ENCODE measurements at regions not wholly inside any gene's neighbourhood (a gene's known extent, or its start where the extent isn't known, plus 50 kb on each side); places are given as distances from the start of the nearest gene placed in this dataset.

GRCh38 chr13:109906976-109907375 is 120.6 kb upstream of the IRS2 start:
- CTCF ChIA-PET: no interaction called here
- Histone ChIP-seq H3K9me3 (no peaks in the 10 kb centered on the region), H3K27me3 (ENCODE audit: insufficient read depth) (no peaks in the 10 kb centered on the region), H3K36me3 (replicated peaks in 1 of 2; ENCODE audit: control insufficient read depth in 1 of 2, insufficient read depth in 2 of 2, low read length in 1 of 2) (no peaks in the 10 kb centered on the region), H3K27ac (ENCODE audit: low read depth in 2 of 2, low read length in 1 of 2) (no peak overlapping the region), H3K9ac (no peak overlapping the region), H3F3A (replicated peaks; ENCODE audit: insufficient read depth) (no peaks in the 10 kb centered on the region), H3K4me1 (ENCODE audit: control insufficient read depth in 1 of 2, insufficient read depth in 2 of 2, low read depth in 1 of 2, low read length in 1 of 2) (peaks cover 0 to 3% of the 10 kb centered on the region in 2 experiments; a peak in 1 of 4 replicates), H4K20me1 (ENCODE audit: insufficient read depth) (no peaks in the 10 kb centered on the region), H3K4me2 (no peak overlapping the region), H2AFZ (ENCODE audit: low read depth) (no peak overlapping the region), H3K4me3 (ENCODE audit: low read depth in 2 of 2, low read length in 1 of 2) (no peak overlapping the region), H3K79me2 (ENCODE audit: insufficient read depth) (no peaks in the 10 kb centered on the region), H3K9me2 (no peaks in the 10 kb centered on the region)
- no peak for TF ChIP-seq EZH2phosphoT487 (IDR thresholded peaks at IDR 0.05; ENCODE audit: borderline replicate concordance, low read depth)
- no peak for TF ChIP-seq TAF1 (IDR thresholded peaks at IDR 0.05; ENCODE audit: borderline replicate concordance, low read depth, low read length)
- no peak for TF ChIP-seq CHD2 (IDR thresholded peaks at IDR 0.05; ENCODE audit: low read length, partially characterized antibody)
- TF ChIP-seq TCF12 (IDR thresholded peaks at IDR 0.05): no peak
- no peak for TF ChIP-seq JUND (IDR thresholded peaks at IDR 0.05)
- TF ChIP-seq RFX5 (IDR thresholded peaks at IDR 0.05; ENCODE audit: low read length): no peak
- no peak for TF ChIP-seq ZBTB33 (IDR thresholded peaks at IDR 0.05; ENCODE audit: borderline replicate concordance, low read depth)
- no peak for TF ChIP-seq GABPA (IDR thresholded peaks at IDR 0.05; ENCODE audit: low read depth)
- no peak for TF ChIP-seq EP300 (IDR thresholded peaks at IDR 0.05; ENCODE audit: borderline replicate concordance in 1 of 2, low read depth in 1 of 2, low read length in 1 of 2)
- no peak for TF ChIP-seq USF2 (IDR thresholded peaks at IDR 0.05; ENCODE audit: borderline replicate concordance, low read depth, low read length)
- no peak for TF ChIP-seq MXI1 (IDR thresholded peaks at IDR 0.05; ENCODE audit: low read depth, low read length)
- TF ChIP-seq SMC3 (IDR thresholded peaks at IDR 0.05; ENCODE audit: low read depth, low read length): no peak
- TF ChIP-seq RAD21 (IDR thresholded peaks at IDR 0.05; ENCODE audit: low read length): no peak
- no peak for TF ChIP-seq ELF1 (IDR thresholded peaks at IDR 0.05)
- no peak for TF ChIP-seq RCOR1 (IDR thresholded peaks at IDR 0.05; ENCODE audit: low read length)
- no peak for TF ChIP-seq FOXJ3 (CRISPR knock-in tag; IDR thresholded peaks at IDR 0.05)
- TF ChIP-seq NRF1 (IDR thresholded peaks at IDR 0.05; ENCODE audit: low read depth, low read length): no peak
- TF ChIP-seq TEAD4 (IDR thresholded peaks at IDR 0.05; ENCODE audit: borderline replicate concordance, insufficient read depth): no peak
- no peak for TF ChIP-seq IRF3 (IDR thresholded peaks at IDR 0.05; ENCODE audit: low read depth, low read length)
- POLR2A ChIA-PET: no interaction called here
- no peak for DNase-seq
- 48% methylated on average over 3 of the region's 3 CpGs for WGBS (ENCODE audit: low lambda C conversion rate)
